CD4-positive, alpha-beta T cell (primary cell): ENCODE measurements at regions not wholly inside any gene's neighbourhood (a gene's known extent, or its start where the extent isn't known, plus 50 kb on each side); places are given as distances from the start of the nearest gene placed in this dataset.

Experiments used
- ATAC-seq: fragments of 200-7000 bp; cut with Tn5 transposase; one replicate; pipeline ENCODE4 v1.10.0; 2022; ENCODE audit warnings: mild to moderate bottlenecking; ENCODE audit not compliant: poor library complexity
- CTCF ChIA-PET: fragments of 350-600 bp; sonication (Branson Sonifier 250); formaldehyde crosslinking; loops from one replicate; lab custom pipeline; 2021; ENCODE audit warnings: antibody characterized with exemption, inconsistent platforms; lab: Charles Lee
- POLR2A ChIA-PET: fragments of 350-600 bp; sonication (Branson Sonifier 250); formaldehyde crosslinking; loops from one replicate; lab custom pipeline; 2021; ENCODE audit warnings: antibody characterized with exemption, inconsistent platforms; lab: Charles Lee
- DNase-seq, 14 experiments: peaks; one replicate each; pipeline ENCODE4 v3.0.0-alpha.2; 2013 to 2020; ENCODE audit warnings: mixed read lengths in 2 of 14
- H3K27ac ChIP-seq, 2 donors: one replicate each; pipeline versions ENCODE4 v1.5.1 to v1.7.0; 2013; ENCODE audit warnings: low read length in 2 of 2, low read depth in 1 of 2, mild to moderate bottlenecking in 1 of 2
- H3K27me3 ChIP-seq, 2 experiments: 1 replicate in 1 of 2; 2 replicates in 1 of 2; pipeline versions ENCODE4 v1.6.1 to v1.7.0; 2013; ENCODE audit warnings: low read length in 2 of 2, control low read depth in 1 of 2, mild to moderate bottlenecking in 1 of 2, moderate library complexity in 1 of 2; ENCODE audit not compliant: insufficient read depth in 2 of 2, control insufficient read depth in 1 of 2
- H3K36me3 ChIP-seq: one replicate; pipeline ENCODE4 v1.6.1; 2013; ENCODE audit warnings: low read length, control low read depth; ENCODE audit not compliant: insufficient read depth
- H3K4me1 ChIP-seq: one replicate; pipeline ENCODE4 v1.6.1; 2013; ENCODE audit warnings: low read length, control low read depth; ENCODE audit not compliant: insufficient read depth
- H3K4me3 ChIP-seq: one replicate; pipeline ENCODE4 v1.5.1; 2013; ENCODE audit warnings: mild to moderate bottlenecking, low read length, moderate library complexity
- H3K9me3 ChIP-seq, 2 experiments: 1 replicate in 1 of 2; 2 replicates in 1 of 2; pipeline versions ENCODE4 v1.6.1 to v1.7.0; 2013; ENCODE audit warnings: low read length in 2 of 2, mild to moderate bottlenecking in 2 of 2, control low read depth in 1 of 2, moderate library complexity in 1 of 2; ENCODE audit not compliant: control insufficient read depth in 1 of 2, insufficient read depth in 1 of 2
- H3K27ac Mint-ChIP-seq: one replicate; pipeline ENCODE4 v1.8.0; 2020; ENCODE audit warnings: mixed read lengths
- H3K27me3 Mint-ChIP-seq: one replicate; pipeline ENCODE4 v1.8.0; 2021; ENCODE audit warnings: mixed read lengths
- H3K36me3 Mint-ChIP-seq: one replicate; pipeline ENCODE4 v1.8.0; 2021; ENCODE audit warnings: low read depth, mixed read lengths
- H3K4me1 Mint-ChIP-seq: one replicate; pipeline ENCODE4 v1.8.0; 2021; ENCODE audit warnings: low read depth, mixed read lengths
- H3K4me3 Mint-ChIP-seq: one replicate; pipeline ENCODE4 v1.8.0; 2020; ENCODE audit warnings: mild to moderate bottlenecking, mixed read lengths
- H3K9me3 Mint-ChIP-seq: one replicate; pipeline ENCODE4 v1.8.0; 2020; ENCODE audit warnings: mixed read lengths
- intact Hi-C, 2 experiments: fragments of 100-400 bp; cut with DNase I in 1 of 2; cut with micrococcal nuclease in 1 of 2; formaldehyde crosslinking; loops; one replicate each; pipeline versions ENCODE4 v1.15.1 to v1.9.0; 2023 to 2025; cut with DNase I, micrococcal nuclease
- TF ChIP-seq, protein P1 (sequence below): fragments of 200-600 bp; IDR thresholded peaks from one replicate; pipeline ENCODE4 v1.8.0; 2022; ENCODE audit warnings: antibody characterized with exemption, mild to moderate bottlenecking

DNA sequence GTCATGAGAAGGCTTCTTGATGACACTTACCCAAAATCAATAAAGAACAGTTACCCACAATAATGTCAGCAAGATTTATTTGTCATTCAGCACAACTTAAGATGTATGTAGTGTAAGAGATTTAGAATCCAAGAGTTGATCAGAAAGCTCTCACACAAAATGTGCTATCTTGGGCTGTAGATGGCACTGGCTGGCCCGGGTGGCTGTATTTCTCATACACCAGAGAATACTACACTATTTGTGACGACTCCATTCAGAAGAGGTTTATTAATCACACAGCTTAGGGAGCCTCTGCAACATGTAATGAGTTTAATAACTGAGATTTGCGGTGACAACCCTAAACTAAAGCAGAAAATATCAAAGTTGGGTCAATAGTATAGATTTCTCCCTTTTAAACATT, 530.4 kb upstream of the KLHL29 start:
- no peaks in the 10 kb centered on the region for H3K36me3 Mint-ChIP-seq
- no peak overlapping the region for H3K27ac Mint-ChIP-seq
- Histone ChIP-seq H3K4me3 (no peak overlapping the region), H3K27me3 (peaks cover 0 to 3% of the 10 kb centered on the region in 2 experiments), H3K36me3 (no peaks in the 10 kb centered on the region), H3K27ac (no peak overlapping the region), H3K9me3 (peaks cover 0 to 4% of the 10 kb centered on the region in 2 experiments), H3K4me1 (no peaks in the 10 kb centered on the region)
- TF ChIP-seq, protein P1, sequence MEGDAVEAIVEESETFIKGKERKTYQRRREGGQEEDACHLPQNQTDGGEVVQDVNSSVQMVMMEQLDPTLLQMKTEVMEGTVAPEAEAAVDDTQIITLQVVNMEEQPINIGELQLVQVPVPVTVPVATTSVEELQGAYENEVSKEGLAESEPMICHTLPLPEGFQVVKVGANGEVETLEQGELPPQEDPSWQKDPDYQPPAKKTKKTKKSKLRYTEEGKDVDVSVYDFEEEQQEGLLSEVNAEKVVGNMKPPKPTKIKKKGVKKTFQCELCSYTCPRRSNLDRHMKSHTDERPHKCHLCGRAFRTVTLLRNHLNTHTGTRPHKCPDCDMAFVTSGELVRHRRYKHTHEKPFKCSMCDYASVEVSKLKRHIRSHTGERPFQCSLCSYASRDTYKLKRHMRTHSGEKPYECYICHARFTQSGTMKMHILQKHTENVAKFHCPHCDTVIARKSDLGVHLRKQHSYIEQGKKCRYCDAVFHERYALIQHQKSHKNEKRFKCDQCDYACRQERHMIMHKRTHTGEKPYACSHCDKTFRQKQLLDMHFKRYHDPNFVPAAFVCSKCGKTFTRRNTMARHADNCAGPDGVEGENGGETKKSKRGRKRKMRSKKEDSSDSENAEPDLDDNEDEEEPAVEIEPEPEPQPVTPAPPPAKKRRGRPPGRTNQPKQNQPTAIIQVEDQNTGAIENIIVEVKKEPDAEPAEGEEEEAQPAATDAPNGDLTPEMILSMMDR, result no peak
- no peaks in the 10 kb centered on the region for H3K4me1 Mint-ChIP-seq
- H3K4me3 Mint-ChIP-seq, result no peak overlapping the region
- ATAC-seq, result no peak
- ChIA-PET CTCF (no interaction called here), POLR2A (no interaction called here)
- DNase-seq, result no peak
- H3K27me3 Mint-ChIP-seq, result no peaks in the 10 kb centered on the region
- intact Hi-C loops, result no loop called here
- peaks cover 11% of the 10 kb centered on the region for H3K9me3 Mint-ChIP-seq

DNA sequence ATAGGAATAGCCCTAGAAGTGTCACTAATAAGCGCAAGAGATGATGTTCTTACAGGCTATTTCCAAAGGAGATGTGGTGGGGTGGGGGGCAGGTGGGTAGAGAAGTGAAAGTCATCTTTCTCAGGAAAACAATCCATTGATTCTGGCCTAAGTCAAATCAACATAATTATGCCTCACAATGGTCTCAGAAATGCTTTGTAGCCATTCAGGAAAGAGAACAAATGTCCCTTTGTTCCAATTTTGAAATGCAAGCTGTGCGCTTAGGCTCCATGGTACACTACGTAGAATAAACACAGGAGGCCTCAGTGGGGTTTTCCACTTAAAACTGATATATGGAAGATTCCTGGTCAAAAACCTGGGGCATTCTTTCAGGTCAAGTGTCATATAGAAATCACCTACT, 529.9 kb upstream of the KLHL29 start:
- intact Hi-C loops, result no loop called here
- H3K36me3 ChIP-seq, result no peaks in the 10 kb centered on the region
- H3K27me3 ChIP-seq, result peaks cover 0 to 3% of the 10 kb centered on the region in 2 experiments
- H3K27ac ChIP-seq, result no peak overlapping the region
- peaks cover 0 to 4% of the 10 kb centered on the region in 2 experiments for H3K9me3 ChIP-seq
- no peak for ATAC-seq
- TF ChIP-seq, protein P1, result no peak
- peaks cover 11% of the 10 kb centered on the region for H3K9me3 Mint-ChIP-seq
- ChIA-PET CTCF (no interaction called here), POLR2A (no interaction called here)
- no peaks in the 10 kb centered on the region for H3K4me1 ChIP-seq
- H3K36me3 Mint-ChIP-seq, result no peaks in the 10 kb centered on the region
- no peak overlapping the region for H3K4me3 Mint-ChIP-seq
- H3K4me1 Mint-ChIP-seq, result no peaks in the 10 kb centered on the region
- no peak for DNase-seq
- no peaks in the 10 kb centered on the region for H3K27me3 Mint-ChIP-seq
- H3K27ac Mint-ChIP-seq, result no peak overlapping the region
- H3K4me3 ChIP-seq, result no peak overlapping the region

DNA sequence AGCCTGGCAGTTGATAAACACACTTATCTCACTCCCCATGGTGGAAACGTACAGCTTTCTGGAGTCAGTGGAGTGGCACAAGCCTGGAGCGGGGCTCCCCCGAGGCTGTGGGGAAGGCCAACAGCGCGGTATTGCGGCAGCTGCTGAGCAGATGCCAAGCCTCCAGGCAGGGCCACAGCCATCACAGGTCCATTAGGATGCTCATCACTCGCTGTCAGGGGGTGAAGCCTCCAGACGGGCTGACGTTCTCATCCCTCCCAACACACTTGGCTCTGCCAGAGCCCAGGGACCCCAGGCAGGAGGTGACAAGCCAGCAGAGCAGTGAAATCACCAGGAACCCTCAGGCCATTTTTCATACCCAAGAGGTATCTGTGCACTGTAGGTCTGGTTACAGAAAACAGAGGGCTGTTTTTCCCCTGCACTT, 529.2 kb upstream of the KLHL29 start:
- ChIA-PET CTCF (no interaction called here), POLR2A (no interaction called here)
- TF ChIP-seq, protein P1, result no peak
- no peaks in the 10 kb centered on the region for H3K27me3 Mint-ChIP-seq
- Histone ChIP-seq H3K4me3 (no peak overlapping the region), H3K27me3 (peaks cover 0 to 3% of the 10 kb centered on the region in 2 experiments), H3K36me3 (no peaks in the 10 kb centered on the region), H3K27ac (no peak overlapping the region), H3K4me1 (no peaks in the 10 kb centered on the region), H3K9me3 (peaks cover 4 to 5% of the 10 kb centered on the region in 2 experiments)
- H3K9me3 Mint-ChIP-seq, result peaks cover 11% of the 10 kb centered on the region
- no peak overlapping the region for H3K4me3 Mint-ChIP-seq
- DNase-seq (no peak), ATAC-seq (no peak)
- H3K4me1 Mint-ChIP-seq, result no peaks in the 10 kb centered on the region
- no peak overlapping the region for H3K27ac Mint-ChIP-seq
- intact Hi-C loops, result no loop called here
- no peaks in the 10 kb centered on the region for H3K36me3 Mint-ChIP-seq
